ENCODE measurements at regions not wholly inside any gene's neighbourhood (a gene's known extent, or its start where the extent isn't known, plus 50 kb on each side); places are given as distances from the start of the nearest gene placed in this dataset.
"Not testable (repeated sequence)": the region's sequence is repeated elsewhere in the genome, so short reads cannot be mapped to it uniquely, and the experiment has no call there.

GRCh38 chr10:127657056-127657455, 79.9 kb upstream of the FOXI2 start:
- no peak for TF ChIP-seq CTCF (IDR thresholded peaks at IDR 0.05; ENCODE audit: borderline replicate concordance, insufficient read depth, low read depth, low read length)

GRCh38 chr10:127676430-127676829, 60.6 kb upstream of the FOXI2 start:
- H3K4me3 ChIP-seq (ENCODE audit: low read depth, low read length): not testable (repeated sequence)

More at GRCh38 chr10:127657056-127657455, 79.9 kb upstream of the FOXI2 start:
- H3K4me3 ChIP-seq (ENCODE audit: low read depth, low read length): no peak overlapping the region

GRCh38 chr10:127678091-127678490, 58.9 kb upstream of the FOXI2 start:
- no peak for TF ChIP-seq CTCF (IDR thresholded peaks at IDR 0.05; ENCODE audit: borderline replicate concordance, insufficient read depth, low read depth, low read length)

GRCh38 chr10:127679642-127680255, 57.2 kb upstream of the FOXI2 start:
- no peak overlapping the region for H3K4me3 ChIP-seq (ENCODE audit: low read depth, low read length)
- peak; percentile 29; the same call in 1 of the 2 replicates for TF ChIP-seq CTCF (IDR thresholded peaks at IDR 0.05; ENCODE audit: borderline replicate concordance, insufficient read depth, low read depth, low read length)

More at GRCh38 chr10:127678091-127678490, 58.9 kb upstream of the FOXI2 start:
- H3K4me3 ChIP-seq (ENCODE audit: low read depth, low read length): no peak overlapping the region

Measured in GM12875 (cell line).